Motor neuron (in vitro differentiated cells): ENCODE measurements at regions not wholly inside any gene's neighbourhood (a gene's known extent, or its start where the extent isn't known, plus 50 kb on each side); places are given as distances from the start of the nearest gene placed in this dataset.
"Not testable (repeated sequence)": the region's sequence is repeated elsewhere in the genome, so short reads cannot be mapped to it uniquely, and the experiment has no call there.

Experiments used
- ATAC-seq, 8 experiments: fragments of 200-7000 bp; cut with Tn5 transposase; replicated peaks in 6 of 8; 2 replicates each; pipeline ENCODE4 v1.8.0; 2021; ENCODE audit warnings: mild to moderate bottlenecking in 8 of 8, moderate library complexity in 8 of 8
- H3K27ac ChIP-seq, 2 donors: fragments of 250-450 bp; sonication (Bioruptor Pico); 2 replicates each; pipeline ENCODE4 v1.9.0; 2021; ENCODE audit warnings: antibody characterized with exemption in 2 of 2, mild to moderate bottlenecking in 2 of 2, moderate library complexity in 1 of 2
- H3K4me1 ChIP-seq, 2 donors: fragments of 250-450 bp; sonication (Bioruptor Pico); replicated peaks in 1 of 2; 2 replicates each; pipeline ENCODE4 v1.6.1; 2021; ENCODE audit warnings: antibody characterized with exemption in 2 of 2, mild to moderate bottlenecking in 2 of 2, moderate library complexity in 1 of 2
- H3K4me3 ChIP-seq, 5 donors: fragments of 250-450 bp; sonication (Bioruptor Pico); 2 replicates each; pipeline ENCODE4 v1.9.0; 2021; ENCODE audit warnings: antibody characterized with exemption in 5 of 5, mild to moderate bottlenecking in 5 of 5, moderate library complexity in 4 of 5
- WGBS, 10 experiments: fragments of 450-650 bp; shearing (Covaris generic); methylation state at CpG; one replicate each; pipeline ENCODE4 v1.0.0; 2022; 5-methylcytosine and 5-hydroxymethylcytosine counted together
- in situ Hi-C, 9 experiments: fragments of 400-800 bp; cut with MboI; loops; one replicate each; pipeline ENCODE4 v1.15.0; 2021; ENCODE audit warnings: low sequenced_read_pairs in 9 of 9, low pct_unique_long_range_greater_than_20kb in 2 of 9; ENCODE audit not compliant: unreplicated experiment in 9 of 9

GRCh38 chr2:63743982-63744966 lies 97.4 kb upstream of the UGP2 start:
- Histone ChIP-seq H3K4me1 (peaks cover 0 to 2% of the 10 kb centered on the region in 2 donors), H3K4me3 (no peak overlapping the region), H3K27ac (no peak overlapping the region)
- peak in 2 of 8 experiments; percentile 19 to 75 for ATAC-seq
- 21 to 75% (median 56%) methylated on average over 3 to 6 of the region's 6 CpGs for WGBS, 10 experiments
- in situ Hi-C loops, result no loop called here

GRCh38 chr2:63746548-63746947 lies 95.1 kb upstream of the UGP2 start:
- in situ Hi-C loops, H3K27ac ChIP-seq, ATAC-seq, H3K4me3 ChIP-seq, H3K4me1 ChIP-seq: not testable (repeated sequence)
- 20 to 91% (median 80%) methylated on average over 1 to 8 of the region's 8 CpGs; no CpG with 5 or more reads in 3 of the 10 experiments for WGBS, 10 experiments

GRCh38 chr2:63751901-63752300 lies 89.8 kb upstream of the UGP2 start:
- Histone ChIP-seq H3K4me3 (no peak overlapping the region), H3K4me1 (no peaks in the 10 kb centered on the region), H3K27ac (no peak overlapping the region)
- WGBS, 10 experiments, result 89 to 100% (median 100%) methylated on average over 1 to 3 of the region's 3 CpGs
- in situ Hi-C loops, result no loop called here
- ATAC-seq, result no peak

GRCh38 chr2:63755216-63755615 lies 86.5 kb upstream of the UGP2 start:
- Histone ChIP-seq H3K4me1 (no peaks in the 10 kb centered on the region), H3K4me3 (no peak overlapping the region), H3K27ac (no peak overlapping the region)
- 10 to 87% (median 72%) methylated on average over 1 to 6 of the region's 6 CpGs; no CpG with 5 or more reads in 1 of the 10 experiments for WGBS, 10 experiments
- peak in 2 of 8 experiments; percentile 58 to 61 for ATAC-seq
- in situ Hi-C loops, result no loop called here

GRCh38 chr2:63755965-63756364 lies 85.7 kb upstream of the UGP2 start:
- Histone ChIP-seq H3K27ac (no peak overlapping the region), H3K4me3 (no peak overlapping the region), H3K4me1 (no peaks in the 10 kb centered on the region)
- in situ Hi-C loops, result no loop called here
- no peak for ATAC-seq

- in situ Hi-C loops, result no loop called here
- H3K27ac ChIP-seq, result no peak overlapping the region
- WGBS, 10 experiments, result 8 to 100% (median 43%) methylated on average over 1 to 4 of the region's 4 CpGs
- peak in 1 of 8 experiments; percentile 28 for ATAC-seq
- peaks cover 5 to 8% of the 10 kb centered on the region in 2 donors for H3K4me1 ChIP-seq
- no peak overlapping the region for H3K4me3 ChIP-seq
These were observed 78.2 kb upstream of the UGP2 start for GRCh38 chr2:63763391-63763941.

- H3K27ac ChIP-seq, result no peak overlapping the region
- 0 to 50% (median 25%) methylated on average over 1 to 2 of the region's 2 CpGs; no CpG with 5 or more reads in 2 of the 10 experiments for WGBS, 10 experiments
- in situ Hi-C loops, result no loop called here
- peaks cover 5 to 8% of the 10 kb centered on the region in 2 donors for H3K4me1 ChIP-seq
- peak in 3 of 8 experiments; percentile 3 to 20 (median 17) for ATAC-seq
- H3K4me3 ChIP-seq, result no peak overlapping the region
These were observed 77.1 kb upstream of the UGP2 start for GRCh38 chr2:63764630-63765029.

- in situ Hi-C loops, result no loop called here
- peak; percentile 23 to 94 (median 54) for ATAC-seq
- WGBS, 10 experiments, result 0 to 80% (median 45%) methylated on average over 1 to 2 of the region's 2 CpGs; no CpG with 5 or more reads in 3 of the 10 experiments
- Histone ChIP-seq H3K4me1 (peaks cover 5 to 8% of the 10 kb centered on the region in 2 donors), H3K4me3 (no peak overlapping the region), H3K27ac (no peak overlapping the region)
These were observed 76.6 kb upstream of the UGP2 start for GRCh38 chr2:63765117-63765516.

GRCh38 chr2:63767307-63767706 lies 74.4 kb upstream of the UGP2 start:
- H3K4me3 ChIP-seq, result no peak overlapping the region
- no peak for ATAC-seq
- H3K4me1 ChIP-seq, result peaks cover 5 to 8% of the 10 kb centered on the region in 2 donors
- 33 to 100% (median 94%) methylated on average over 1 of the region's 1 CpG; no CpG with 5 or more reads in 2 of the 10 experiments for WGBS, 10 experiments
- in situ Hi-C loops, result no loop called here
- H3K27ac ChIP-seq, result no peak overlapping the region

GRCh38 chr2:63768051-63768450 lies 73.6 kb upstream of the UGP2 start:
- in situ Hi-C loops, result no loop called here
- Histone ChIP-seq H3K4me1 (peaks cover 5 to 8% of the 10 kb centered on the region in 2 donors), H3K27ac (no peak overlapping the region), H3K4me3 (no peak overlapping the region)
- ATAC-seq, result no peak

- in situ Hi-C loops, result no loop called here
- no peak overlapping the region for H3K27ac ChIP-seq
- ATAC-seq, result no peak
- WGBS, 10 experiments, result 44 to 95% (median 77%) methylated on average over 2 to 3 of the region's 3 CpGs
- peaks cover 0 to 4% of the 10 kb centered on the region in 2 donors for H3K4me1 ChIP-seq
- H3K4me3 ChIP-seq, result no peak overlapping the region
These were observed 71.8 kb upstream of the UGP2 start for GRCh38 chr2:63769915-63770314.

- H3K4me3 ChIP-seq, result no peak overlapping the region
- 23 to 100% (median 63%) methylated on average over 1 to 3 of the region's 3 CpGs; no CpG with 5 or more reads in 2 of the 10 experiments for WGBS, 10 experiments
These were observed 69.6 kb upstream of the UGP2 start for GRCh38 chr2:63772061-63772460.

GRCh38 chr2:63775191-63775590 lies 66.5 kb upstream of the UGP2 start:
- peaks cover 2 to 5% of the 10 kb centered on the region in 2 donors for H3K4me1 ChIP-seq
- WGBS, 10 experiments, result 71 to 100% (median 100%) methylated on average over 1 of the region's 1 CpG; no CpG with 5 or more reads in 3 of the 10 experiments
- no peak for ATAC-seq
- no peak overlapping the region for H3K4me3 ChIP-seq
- in situ Hi-C loops, result no loop called here
- no peak overlapping the region for H3K27ac ChIP-seq

More at GRCh38 chr2:63772061-63772460, 69.6 kb upstream of the UGP2 start:
- in situ Hi-C loops, result no loop called here
- no peak for ATAC-seq
- Histone ChIP-seq H3K4me1 (peaks cover 0 to 5% of the 10 kb centered on the region in 2 donors), H3K27ac (no peak overlapping the region)
